Gastroesophageal sphincter (tissue), 4 donors: ENCODE measurements at regions not wholly inside any gene's neighbourhood (a gene's known extent, or its start where the extent isn't known, plus 50 kb on each side); places are given as distances from the start of the nearest gene placed in this dataset.
"Not testable (repeated sequence)": the region's sequence is repeated elsewhere in the genome, so short reads cannot be mapped to it uniquely, and the experiment has no call there.

Source experiments
- ATAC-seq: fragments of 150-250 bp; one replicate; pipeline ENCODE4 v1.9.1; 2016; ENCODE audit warnings: mild to moderate bottlenecking, moderate library complexity
- H3K27ac ChIP-seq, 4 donors: fragments of 200-600 bp; sonication (generic) in 3 of 4; 1 replicate in 3 of 4; 2 replicates in 1 of 4; pipeline ENCODE4 v1.5.1; 2016 to 2019
- H3K27me3 ChIP-seq: fragments of 200-600 bp; sonication (generic); one replicate; pipeline ENCODE4 v1.5.1; 2019
- H3K36me3 ChIP-seq, 2 donors: fragments of 200-600 bp; sonication (generic); one replicate each; pipeline ENCODE4 v1.5.1; 2019; ENCODE audit warnings: control low read depth in 1 of 2
- H3K4me1 ChIP-seq, 3 donors: fragments of 200-600 bp; sonication (generic); 1 replicate in 2 of 3; 2 replicates in 1 of 3; pipeline ENCODE4 v1.5.1; 2016 to 2019; ENCODE audit warnings: control low read depth in 2 of 3
- H3K4me3 ChIP-seq, 2 donors: fragments of 200-600 bp; sonication (generic); one replicate each; pipeline ENCODE4 v1.5.1; 2019; ENCODE audit warnings: mild to moderate bottlenecking in 1 of 2, moderate library complexity in 1 of 2
- H3K9me3 ChIP-seq, 3 donors: fragments of 200-600 bp; sonication (generic); one replicate each; pipeline ENCODE4 v1.5.1; 2017 to 2019; ENCODE audit warnings: control low read depth in 2 of 3
- EP300 ChIP-seq: sonication (generic); formaldehyde crosslinking; IDR thresholded peaks from one replicate; pipeline ENCODE4 v1.6.1; 2017; ENCODE audit warnings: antibody characterized with exemption, mild to moderate bottlenecking
- POLR2A ChIP-seq, 2 donors: fragments of 450-650 bp; IDR thresholded peaks; one replicate each; pipeline ENCODE4 v1.6.1; 2017; ENCODE audit warnings: antibody characterized with exemption in 2 of 2, mild to moderate bottlenecking in 2 of 2, moderate library complexity in 1 of 2
- POLR2AphosphoS5 ChIP-seq: sonication (generic); formaldehyde crosslinking; IDR thresholded peaks from one replicate; pipeline ENCODE4 v1.6.1; 2017; ENCODE audit warnings: antibody characterized with exemption
- WGBS, 2 donors: methylation state at CpG; one replicate each; pipeline ENCODE4 v1.1.5; 2018; ENCODE audit warnings: low coverage in 1 of 2; 5-methylcytosine and 5-hydroxymethylcytosine counted together
- TF ChIP-seq, protein P1 (sequence below), 4 experiments: fragments of 200-600 bp in 2 of 4; fragments of 450-650 bp in 2 of 4; sonication (generic) in 1 of 4; IDR thresholded peaks; one replicate each; pipeline ENCODE4 v1.5.1; 2017 to 2019; ENCODE audit warnings: antibody characterized with exemption in 4 of 4, mild to moderate bottlenecking in 2 of 4, moderate library complexity in 2 of 4

DNA sequence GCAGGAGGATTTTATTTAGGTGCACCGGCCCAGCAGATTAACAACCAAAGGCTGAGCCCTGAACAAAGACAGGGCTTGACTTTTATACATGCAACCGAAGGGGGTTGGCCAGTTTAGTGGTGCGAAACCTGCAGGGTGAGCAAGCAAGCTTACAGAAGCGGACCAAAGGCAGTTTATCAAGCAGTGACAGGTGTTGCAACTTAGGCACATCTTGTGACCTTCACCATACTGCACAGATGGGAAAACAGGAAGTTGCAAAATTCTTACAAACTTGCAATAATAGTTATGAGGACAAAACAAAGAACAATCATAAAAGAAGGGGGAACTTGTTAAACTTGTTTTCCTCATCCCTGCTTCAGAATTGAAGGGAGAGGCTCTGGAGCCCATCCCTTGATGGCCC is 1265.1 kb downstream of the CDH8 start:
- no peaks in the 10 kb centered on the region for H3K27me3 ChIP-seq
- no peak overlapping the region for H3K27ac ChIP-seq
- WGBS, 2 donors: 83% methylated on average over 2 of the region's 4 CpGs; no CpG with 5 or more reads in 1 of the 2 donors
- H3K36me3 ChIP-seq: no peaks in the 10 kb centered on the region
- H3K9me3 ChIP-seq: peaks cover 0 to 5% (median 0%) of the 10 kb centered on the region in 3 donors
- ATAC-seq: peak; percentile 43
- no peak overlapping the region for H3K4me3 ChIP-seq
- TF ChIP-seq POLR2A (IDR thresholded peaks at IDR 0.05) (no peak), POLR2AphosphoS5 (no peak), EP300 (no peak)
- TF ChIP-seq, protein P1, sequence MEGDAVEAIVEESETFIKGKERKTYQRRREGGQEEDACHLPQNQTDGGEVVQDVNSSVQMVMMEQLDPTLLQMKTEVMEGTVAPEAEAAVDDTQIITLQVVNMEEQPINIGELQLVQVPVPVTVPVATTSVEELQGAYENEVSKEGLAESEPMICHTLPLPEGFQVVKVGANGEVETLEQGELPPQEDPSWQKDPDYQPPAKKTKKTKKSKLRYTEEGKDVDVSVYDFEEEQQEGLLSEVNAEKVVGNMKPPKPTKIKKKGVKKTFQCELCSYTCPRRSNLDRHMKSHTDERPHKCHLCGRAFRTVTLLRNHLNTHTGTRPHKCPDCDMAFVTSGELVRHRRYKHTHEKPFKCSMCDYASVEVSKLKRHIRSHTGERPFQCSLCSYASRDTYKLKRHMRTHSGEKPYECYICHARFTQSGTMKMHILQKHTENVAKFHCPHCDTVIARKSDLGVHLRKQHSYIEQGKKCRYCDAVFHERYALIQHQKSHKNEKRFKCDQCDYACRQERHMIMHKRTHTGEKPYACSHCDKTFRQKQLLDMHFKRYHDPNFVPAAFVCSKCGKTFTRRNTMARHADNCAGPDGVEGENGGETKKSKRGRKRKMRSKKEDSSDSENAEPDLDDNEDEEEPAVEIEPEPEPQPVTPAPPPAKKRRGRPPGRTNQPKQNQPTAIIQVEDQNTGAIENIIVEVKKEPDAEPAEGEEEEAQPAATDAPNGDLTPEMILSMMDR (IDR thresholded peaks at IDR 0.05): no peak
- H3K4me1 ChIP-seq: no peaks in the 10 kb centered on the region

DNA sequence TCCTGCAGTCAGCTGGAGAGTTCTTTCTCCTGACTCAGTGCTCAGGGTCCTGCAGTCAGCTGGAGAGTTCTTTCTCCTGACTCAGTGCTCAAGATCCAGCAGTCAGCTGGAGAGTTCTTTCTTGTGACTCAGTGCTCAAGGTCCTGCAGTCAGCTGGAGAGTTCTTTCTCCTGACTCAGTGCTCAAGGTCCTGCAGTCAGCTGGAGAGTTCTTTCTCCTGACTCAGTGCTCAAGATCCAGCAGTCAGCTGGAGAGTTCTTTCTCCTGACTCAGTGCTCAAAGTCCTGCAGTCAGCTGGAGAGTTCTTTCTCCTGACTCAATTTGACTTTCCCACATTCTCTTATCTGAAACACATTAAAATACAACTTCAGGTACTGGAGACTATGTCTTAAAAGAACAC is 1265.9 kb downstream of the CDH8 start:
- not testable (repeated sequence) for H3K36me3 ChIP-seq, H3K4me3 ChIP-seq, H3K4me1 ChIP-seq, H3K27ac ChIP-seq, ATAC-seq, H3K27me3 ChIP-seq, H3K9me3 ChIP-seq

DNA sequence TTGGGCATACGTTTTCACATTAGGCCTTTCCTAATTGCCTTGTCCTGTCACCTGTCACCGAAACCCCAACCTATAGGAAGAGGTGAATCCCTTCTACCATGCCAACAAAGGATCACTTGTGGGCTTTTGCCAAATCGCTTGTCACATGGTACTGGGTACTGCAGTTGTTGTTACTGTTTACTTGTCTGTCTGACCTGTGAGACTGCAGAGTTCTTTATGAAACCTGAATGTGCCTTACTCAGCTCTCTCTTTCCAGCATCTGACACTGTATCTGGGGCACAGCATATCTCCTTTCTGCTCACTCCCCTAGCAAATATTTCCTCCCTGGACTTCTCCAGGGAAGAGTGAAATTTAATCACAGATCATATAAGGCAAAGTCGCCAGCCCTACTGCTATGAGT is 1272.4 kb downstream of the CDH8 start:
- no peak for TF ChIP-seq POLR2A (IDR thresholded peaks at IDR 0.05)
- no peak for TF ChIP-seq EP300
- TF ChIP-seq, protein P1 (IDR thresholded peaks at IDR 0.05): no peak
- no peak for TF ChIP-seq POLR2AphosphoS5
- Histone ChIP-seq H3K4me1 (no peaks in the 10 kb centered on the region), H3K27ac (no peak overlapping the region), H3K4me3 (no peak overlapping the region), H3K9me3 (no peaks in the 10 kb centered on the region), H3K27me3 (no peaks in the 10 kb centered on the region), H3K36me3 (no peaks in the 10 kb centered on the region)
- ATAC-seq: no peak
- WGBS, 2 donors: 83 to 89% methylated on average over 3 to 4 of the region's 4 CpGs

DNA sequence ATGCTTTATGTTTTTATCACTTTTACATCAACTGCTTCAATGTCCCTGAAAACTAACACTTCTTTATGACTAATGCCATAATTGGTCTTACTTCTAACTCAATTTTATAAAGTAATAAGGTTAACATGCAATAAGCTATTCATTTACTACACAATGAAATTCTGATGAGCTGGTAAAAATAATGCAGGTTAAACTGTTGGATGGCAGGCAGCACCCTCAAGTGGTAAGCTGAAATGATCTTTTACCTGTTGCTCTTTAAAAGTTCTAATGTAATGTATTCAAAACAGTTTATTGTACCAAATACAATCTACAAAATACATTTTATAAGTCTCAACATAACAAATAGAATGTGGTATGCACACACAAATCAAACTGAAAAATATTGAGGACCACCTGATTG is 1280.3 kb downstream of the CDH8 start:
- Histone ChIP-seq H3K27me3 (no peaks in the 10 kb centered on the region), H3K36me3 (no peaks in the 10 kb centered on the region), H3K4me1 (no peaks in the 10 kb centered on the region), H3K4me3 (no peak overlapping the region), H3K9me3 (no peaks in the 10 kb centered on the region), H3K27ac (no peak overlapping the region)
- no peak for ATAC-seq
- TF ChIP-seq POLR2A (IDR thresholded peaks at IDR 0.05) (no peak), EP300 (no peak), POLR2AphosphoS5 (no peak)
- TF ChIP-seq, protein P1 (IDR thresholded peaks at IDR 0.05): no peak

DNA sequence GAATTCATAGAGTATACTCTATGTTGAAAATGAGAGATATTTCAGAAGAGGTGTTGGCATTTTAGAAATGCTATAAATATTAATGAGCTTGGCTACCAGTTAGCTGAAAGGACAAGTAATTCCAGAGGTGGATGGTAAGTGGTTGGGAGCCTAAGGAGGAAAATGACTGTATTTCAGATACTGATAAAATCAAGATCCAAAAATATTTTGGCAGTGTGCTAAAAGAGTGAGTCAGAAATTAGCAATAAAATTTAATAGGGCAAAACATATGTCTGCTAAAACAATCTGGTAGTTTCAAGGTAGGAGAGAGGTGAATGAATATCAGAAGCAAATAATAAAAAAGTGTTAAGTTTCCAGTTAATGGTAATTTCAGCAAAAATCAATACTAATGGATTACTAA is 1287.9 kb downstream of the CDH8 start:
- Histone ChIP-seq H3K27ac (no peak overlapping the region), H3K4me1 (no peaks in the 10 kb centered on the region), H3K4me3 (no peak overlapping the region), H3K27me3 (no peaks in the 10 kb centered on the region), H3K9me3 (no peaks in the 10 kb centered on the region), H3K36me3 (no peaks in the 10 kb centered on the region)
- no peak for TF ChIP-seq POLR2AphosphoS5
- no peak for TF ChIP-seq POLR2A (IDR thresholded peaks at IDR 0.05)
- TF ChIP-seq EP300: no peak
- no peak for ATAC-seq

DNA sequence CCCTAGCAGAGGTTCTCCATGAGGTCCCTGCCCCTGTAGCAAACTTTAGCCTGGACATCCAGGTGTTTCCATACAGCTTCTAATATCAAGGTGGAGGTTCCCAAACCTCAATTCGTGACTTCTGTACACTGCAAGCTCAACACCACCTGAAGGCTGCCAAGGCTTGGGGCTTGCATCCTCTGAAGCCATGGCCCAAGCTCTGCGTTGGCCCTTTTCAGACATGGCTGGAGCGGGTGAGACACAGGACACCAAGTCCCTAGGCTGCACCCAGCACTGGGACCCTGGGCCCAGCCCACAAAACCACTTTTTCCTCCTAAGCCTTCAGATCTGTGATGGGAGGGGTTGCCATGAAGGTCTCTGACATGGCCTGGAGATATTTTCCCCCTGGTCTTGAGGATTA is 1292.0 kb downstream of the CDH8 start:
- WGBS, 2 donors: 86 to 100% methylated on average over 1 of the region's 3 CpGs
- no peak overlapping the region for H3K27ac ChIP-seq
- H3K4me1 ChIP-seq: no peaks in the 10 kb centered on the region
- no peak for ATAC-seq
- H3K4me3 ChIP-seq: no peak overlapping the region
- H3K9me3 ChIP-seq: no peaks in the 10 kb centered on the region
- no peaks in the 10 kb centered on the region for H3K36me3 ChIP-seq
- TF ChIP-seq EP300 (no peak), POLR2AphosphoS5 (no peak), POLR2A (IDR thresholded peaks at IDR 0.05) (no peak)
- TF ChIP-seq, protein P1 (IDR thresholded peaks at IDR 0.05): no peak
- H3K27me3 ChIP-seq: no peaks in the 10 kb centered on the region
